22Rv1 (cell line): ENCODE measurements at regions not wholly inside any gene's neighbourhood (a gene's known extent, or its start where the extent isn't known, plus 50 kb on each side); places are given as distances from the start of the nearest gene placed in this dataset.

Experiments
- CTCF ChIP-seq: fragments of 450-650 bp; IDR thresholded peaks from 2 replicates; pipeline ENCODE4 v1.5.1; 2017; ENCODE audit warnings: mild to moderate bottlenecking
- ZFX ChIP-seq: fragments of 450-650 bp; IDR thresholded peaks from 2 replicates; pipeline ENCODE4 v1.6.1; 2017; ENCODE audit warnings: antibody characterized with exemption, borderline replicate concordance

GRCh38 chr6:78528926-78529325 lies 338.4 kb upstream of the IRAK1BP1 start:
- no peak for TF ChIP-seq CTCF
- TF ChIP-seq ZFX: no peak
